ENCODE measurements at regions not wholly inside any gene's neighbourhood (a gene's known extent, or its start where the extent isn't known, plus 50 kb on each side); places are given as distances from the start of the nearest gene placed in this dataset.

DNA sequence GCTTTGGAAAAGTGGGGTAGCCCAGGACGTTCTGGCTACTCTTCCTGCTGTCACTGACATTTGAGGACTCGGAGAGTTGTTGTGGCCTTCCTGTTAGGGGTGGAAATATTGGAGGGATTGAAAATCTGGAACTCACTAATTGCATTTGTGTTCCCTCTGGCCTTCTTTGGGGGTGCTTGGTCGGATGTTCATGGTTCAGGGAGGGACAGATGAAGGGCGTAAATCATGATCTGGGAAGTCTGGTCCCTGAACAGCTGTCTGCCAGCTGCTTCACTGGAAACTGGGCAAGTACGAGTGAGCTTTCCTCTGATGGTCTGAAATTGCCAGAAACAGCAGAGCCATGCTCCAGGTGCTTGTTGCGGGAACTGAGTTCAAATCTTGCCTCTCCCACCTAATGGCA lies 327.8 kb upstream of the C2CD4B start:
- H3K27ac ChIP-seq: no peak overlapping the region
- TF ChIP-seq ZFX (IDR thresholded peaks at IDR 0.05; ENCODE audit: borderline replicate concordance): no peak
- TF ChIP-seq, protein P1, sequence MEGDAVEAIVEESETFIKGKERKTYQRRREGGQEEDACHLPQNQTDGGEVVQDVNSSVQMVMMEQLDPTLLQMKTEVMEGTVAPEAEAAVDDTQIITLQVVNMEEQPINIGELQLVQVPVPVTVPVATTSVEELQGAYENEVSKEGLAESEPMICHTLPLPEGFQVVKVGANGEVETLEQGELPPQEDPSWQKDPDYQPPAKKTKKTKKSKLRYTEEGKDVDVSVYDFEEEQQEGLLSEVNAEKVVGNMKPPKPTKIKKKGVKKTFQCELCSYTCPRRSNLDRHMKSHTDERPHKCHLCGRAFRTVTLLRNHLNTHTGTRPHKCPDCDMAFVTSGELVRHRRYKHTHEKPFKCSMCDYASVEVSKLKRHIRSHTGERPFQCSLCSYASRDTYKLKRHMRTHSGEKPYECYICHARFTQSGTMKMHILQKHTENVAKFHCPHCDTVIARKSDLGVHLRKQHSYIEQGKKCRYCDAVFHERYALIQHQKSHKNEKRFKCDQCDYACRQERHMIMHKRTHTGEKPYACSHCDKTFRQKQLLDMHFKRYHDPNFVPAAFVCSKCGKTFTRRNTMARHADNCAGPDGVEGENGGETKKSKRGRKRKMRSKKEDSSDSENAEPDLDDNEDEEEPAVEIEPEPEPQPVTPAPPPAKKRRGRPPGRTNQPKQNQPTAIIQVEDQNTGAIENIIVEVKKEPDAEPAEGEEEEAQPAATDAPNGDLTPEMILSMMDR (IDR thresholded peaks at IDR 0.05): no peak

DNA sequence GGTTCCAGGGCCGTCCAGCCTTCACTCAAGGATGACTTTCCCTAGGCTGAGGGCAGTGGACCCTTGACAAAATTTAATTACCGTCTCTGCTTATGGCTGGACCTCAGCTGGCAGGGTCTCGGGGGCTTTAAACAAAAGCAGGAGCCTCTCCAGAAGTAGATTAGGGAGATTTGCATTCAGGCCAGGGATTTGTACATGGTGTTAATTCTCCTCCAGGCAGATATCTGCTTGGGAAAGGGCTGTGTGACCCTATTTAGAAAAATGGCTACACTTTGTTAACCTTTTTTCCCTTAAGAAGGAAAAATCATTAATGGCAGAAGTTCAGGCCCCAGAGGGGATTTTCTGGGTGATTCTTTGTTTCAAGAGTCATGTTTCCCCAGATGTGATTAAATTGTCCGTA lies 329.1 kb upstream of the C2CD4B start:
- H3K27ac ChIP-seq: no peak overlapping the region
- TF ChIP-seq, protein P1 (IDR thresholded peaks at IDR 0.05): no peak
- TF ChIP-seq ZFX (IDR thresholded peaks at IDR 0.05; ENCODE audit: borderline replicate concordance): no peak

DNA sequence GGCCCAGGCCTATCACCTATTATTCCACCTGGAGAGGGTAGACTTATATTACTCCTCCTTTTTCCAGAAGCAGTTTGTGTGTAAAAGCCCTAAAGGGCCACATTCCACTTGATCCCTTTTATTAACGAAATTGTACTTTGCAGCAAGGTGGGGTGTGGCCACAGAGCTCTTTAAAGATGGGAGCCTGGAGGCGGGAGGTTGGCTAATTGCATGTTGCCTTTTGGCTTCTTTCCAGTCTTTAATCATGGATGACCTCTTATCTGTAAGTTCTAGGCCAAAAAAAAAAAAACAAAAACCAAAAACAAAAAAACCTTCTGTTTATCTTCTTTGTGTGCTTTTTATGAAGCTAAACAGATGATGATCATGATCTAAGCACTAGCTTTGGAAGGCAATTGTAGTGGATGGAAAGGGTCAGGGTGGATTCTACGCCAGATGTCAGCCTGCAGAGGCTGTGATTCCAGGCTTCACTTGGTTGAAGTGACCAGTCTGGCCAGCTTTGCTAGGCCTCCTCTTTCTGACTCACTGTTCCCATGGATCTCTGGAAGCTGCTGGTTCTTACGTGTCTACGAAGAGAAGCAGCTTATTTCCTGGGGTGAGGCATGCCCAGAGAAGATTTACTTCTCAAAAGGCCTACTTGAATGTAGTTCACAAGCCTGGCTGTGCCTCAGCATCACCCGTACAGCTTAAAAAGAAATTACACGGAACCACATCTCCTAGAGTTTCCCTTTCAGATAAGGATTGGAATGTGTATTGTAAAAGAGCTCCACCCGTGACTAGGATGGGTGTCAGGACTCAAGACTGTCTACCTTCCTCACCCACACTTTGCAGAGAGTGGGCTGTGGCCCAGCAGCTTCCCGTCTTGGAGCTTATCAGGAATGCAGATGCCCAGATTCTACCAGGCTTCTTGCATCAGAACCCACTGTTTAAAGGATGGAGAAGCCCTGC lies 330.9 kb upstream of the C2CD4B start:
- H3K27ac ChIP-seq: no peak overlapping the region
- TF ChIP-seq, protein P1 (IDR thresholded peaks at IDR 0.05): no peak
- no peak for TF ChIP-seq ZFX (IDR thresholded peaks at IDR 0.05; ENCODE audit: borderline replicate concordance)

DNA sequence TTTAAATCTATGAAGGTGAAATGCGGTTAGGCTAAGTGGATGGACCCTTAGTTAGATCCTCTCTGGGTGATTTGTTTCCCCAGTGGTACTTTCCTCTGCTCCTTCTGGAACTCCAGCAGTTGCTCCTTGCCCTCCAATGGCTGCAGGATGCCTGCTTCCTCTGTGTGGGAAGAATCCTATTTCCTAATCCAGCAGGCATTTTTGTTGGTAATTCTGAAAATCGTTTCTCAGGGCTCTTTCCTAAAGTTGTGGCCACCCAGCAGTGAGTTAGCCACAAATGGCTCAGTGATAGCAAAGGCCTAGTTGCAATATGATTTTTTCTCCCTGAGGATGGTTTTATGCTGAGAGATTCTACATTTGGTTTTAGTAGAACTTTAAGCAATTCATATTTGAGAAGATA lies 332.3 kb upstream of the C2CD4B start:
- TF ChIP-seq ZFX (IDR thresholded peaks at IDR 0.05; ENCODE audit: borderline replicate concordance): no peak
- H3K27ac ChIP-seq: no peak overlapping the region

DNA sequence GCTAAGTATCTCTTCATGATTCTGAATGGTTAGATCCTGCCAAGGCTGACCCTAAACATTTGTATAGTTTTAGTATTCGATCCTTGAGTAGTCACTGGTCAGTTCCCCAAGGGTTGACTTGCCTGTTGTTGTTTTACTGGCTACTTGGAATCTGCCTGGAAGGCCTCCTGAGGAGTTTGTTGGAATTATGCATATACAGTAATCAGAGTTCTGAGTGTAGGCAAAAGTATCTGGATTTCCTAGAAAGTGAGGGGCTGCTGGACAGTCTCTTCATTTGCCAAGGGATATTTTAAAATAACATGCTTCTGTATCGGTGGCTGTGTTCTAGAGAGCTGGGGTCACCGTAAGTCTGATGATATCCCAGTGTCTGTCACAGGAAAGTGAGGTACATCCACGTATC lies 333.2 kb upstream of the C2CD4B start:
- no peak overlapping the region for H3K27ac ChIP-seq
- TF ChIP-seq, protein P1 (IDR thresholded peaks at IDR 0.05): no peak
- no peak for TF ChIP-seq ZFX (IDR thresholded peaks at IDR 0.05; ENCODE audit: borderline replicate concordance)

DNA sequence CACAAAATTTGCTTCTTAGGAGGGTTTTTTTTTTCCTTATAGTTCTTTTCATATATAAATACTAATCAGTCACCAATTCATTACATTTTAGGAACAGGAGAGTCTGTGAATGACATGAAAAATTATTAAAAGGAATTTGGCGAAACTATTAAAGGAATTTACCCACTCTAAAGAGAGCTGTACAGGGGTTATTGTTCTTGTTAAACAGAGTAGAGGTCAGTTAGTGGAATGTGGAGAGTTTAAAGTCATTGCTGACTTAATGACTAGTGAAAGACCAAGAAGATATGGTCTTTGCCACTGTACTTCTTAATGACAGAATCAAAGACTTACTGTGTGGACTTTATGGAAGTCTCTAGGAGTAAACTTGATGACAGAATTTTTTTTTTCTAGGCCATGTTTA lies 333.6 kb upstream of the C2CD4B start:
- TF ChIP-seq, protein P1 (IDR thresholded peaks at IDR 0.05): no peak
- no peak for TF ChIP-seq ZFX (IDR thresholded peaks at IDR 0.05; ENCODE audit: borderline replicate concordance)
- no peak overlapping the region for H3K27ac ChIP-seq

DNA sequence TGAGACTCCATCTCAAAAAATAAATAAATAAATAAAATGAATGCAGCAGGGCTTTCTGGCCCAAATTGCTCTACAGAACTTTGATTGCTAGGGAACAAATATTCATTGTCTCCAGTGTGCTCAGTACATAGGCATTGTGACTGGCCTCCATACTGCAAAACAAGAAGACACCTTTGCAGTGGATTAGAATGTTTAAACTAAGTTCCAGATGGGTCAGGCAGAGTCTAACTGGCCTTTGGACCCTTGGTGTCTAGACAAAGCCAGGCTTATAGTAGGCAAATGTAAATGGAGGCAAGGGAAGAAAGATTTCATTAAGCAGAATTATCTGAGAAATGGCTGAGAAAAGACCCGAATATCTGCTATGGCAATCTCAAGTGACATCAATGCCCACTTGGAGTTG lies 335.2 kb upstream of the C2CD4B start:
- no peak for TF ChIP-seq ZFX (IDR thresholded peaks at IDR 0.05; ENCODE audit: borderline replicate concordance)
- TF ChIP-seq, protein P1 (IDR thresholded peaks at IDR 0.05): no peak
- no peak overlapping the region for H3K27ac ChIP-seq

Data from 22Rv1 (cell line).